ENCODE measurements at regions not wholly inside any gene's neighbourhood (a gene's known extent, or its start where the extent isn't known, plus 50 kb on each side); places are given as distances from the start of the nearest gene placed in this dataset.

DNA sequence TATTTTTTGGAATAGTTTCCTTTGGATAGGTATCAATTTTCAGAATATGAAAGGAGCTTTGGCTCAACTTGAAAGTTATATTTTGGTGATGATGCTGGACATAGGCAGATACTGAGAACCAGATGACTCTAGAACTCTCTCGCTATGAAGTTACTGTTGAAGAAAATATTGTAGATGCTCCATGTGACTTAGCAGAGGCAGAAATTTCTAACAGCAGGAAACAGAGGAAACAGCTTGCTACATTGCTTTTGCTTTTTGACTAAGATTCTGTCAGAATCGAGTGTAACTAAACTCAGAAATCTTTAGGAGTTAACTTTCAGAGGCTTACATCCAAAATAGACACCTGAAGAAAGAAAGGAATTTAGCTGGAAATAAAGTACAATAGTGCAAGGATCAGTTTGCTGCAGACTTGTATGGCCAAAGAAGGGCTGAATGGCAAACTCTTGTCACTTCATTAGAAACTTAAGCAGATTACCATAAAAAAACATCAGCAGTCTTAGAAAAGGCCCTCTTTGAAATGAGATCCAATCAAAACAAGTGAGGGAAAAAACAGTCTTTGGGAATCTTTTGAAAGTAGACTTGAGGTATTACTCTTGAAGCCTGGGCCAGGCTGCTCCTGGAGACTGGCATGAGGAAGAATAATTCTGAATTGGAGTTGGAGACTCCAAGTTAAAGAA is 911.8 kb downstream of the FSCB start:
- TF ChIP-seq, protein P1, sequence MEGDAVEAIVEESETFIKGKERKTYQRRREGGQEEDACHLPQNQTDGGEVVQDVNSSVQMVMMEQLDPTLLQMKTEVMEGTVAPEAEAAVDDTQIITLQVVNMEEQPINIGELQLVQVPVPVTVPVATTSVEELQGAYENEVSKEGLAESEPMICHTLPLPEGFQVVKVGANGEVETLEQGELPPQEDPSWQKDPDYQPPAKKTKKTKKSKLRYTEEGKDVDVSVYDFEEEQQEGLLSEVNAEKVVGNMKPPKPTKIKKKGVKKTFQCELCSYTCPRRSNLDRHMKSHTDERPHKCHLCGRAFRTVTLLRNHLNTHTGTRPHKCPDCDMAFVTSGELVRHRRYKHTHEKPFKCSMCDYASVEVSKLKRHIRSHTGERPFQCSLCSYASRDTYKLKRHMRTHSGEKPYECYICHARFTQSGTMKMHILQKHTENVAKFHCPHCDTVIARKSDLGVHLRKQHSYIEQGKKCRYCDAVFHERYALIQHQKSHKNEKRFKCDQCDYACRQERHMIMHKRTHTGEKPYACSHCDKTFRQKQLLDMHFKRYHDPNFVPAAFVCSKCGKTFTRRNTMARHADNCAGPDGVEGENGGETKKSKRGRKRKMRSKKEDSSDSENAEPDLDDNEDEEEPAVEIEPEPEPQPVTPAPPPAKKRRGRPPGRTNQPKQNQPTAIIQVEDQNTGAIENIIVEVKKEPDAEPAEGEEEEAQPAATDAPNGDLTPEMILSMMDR (IDR thresholded peaks at IDR 0.05; ENCODE audit: borderline replicate concordance, extremely low read depth, low read length, poor library complexity, severe bottlenecking): no peak
- TF ChIP-seq EZH2 (IDR thresholded peaks at IDR 0.05; ENCODE audit: borderline replicate concordance, low read depth, low read length, severe bottlenecking): no peak

All from DND-41 (cell line).